GM18499 (cell line): ENCODE measurements at regions not wholly inside any gene's neighbourhood (a gene's known extent, or its start where the extent isn't known, plus 50 kb on each side); places are given as distances from the start of the nearest gene placed in this dataset.
"Not testable (repeated sequence)": the region's sequence is repeated elsewhere in the genome, so short reads cannot be mapped to it uniquely, and the experiment has no call there.

Source experiments
- ATAC-seq: cut with Tn5 transposase; IDR thresholded peaks from one replicate; pipeline ENCODE4 v1.9.1; 2021; ENCODE audit warnings: moderate number of reproducible peaks; ENCODE audit not compliant: insufficient read depth, unreplicated experiment

DNA sequence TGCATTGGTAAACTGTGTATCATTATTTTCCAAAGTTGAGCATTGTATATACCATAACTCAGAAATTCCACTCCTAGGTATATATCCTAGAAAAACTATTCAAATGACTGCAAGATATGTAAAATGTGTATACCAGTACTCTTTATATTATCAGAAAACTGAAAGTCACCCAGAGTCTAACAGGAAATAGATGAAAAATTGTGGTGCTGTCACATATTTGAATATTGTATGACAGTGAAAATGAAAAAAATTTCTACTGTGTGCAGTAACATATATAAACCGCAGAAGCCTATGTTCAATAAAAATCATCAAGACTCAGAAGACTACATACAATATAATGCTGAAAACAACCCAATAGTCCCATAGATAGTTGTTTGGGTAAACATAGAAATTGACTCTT lies 74.4 kb upstream of the LYPLAL1 start:
- no peak for ATAC-seq

GRCh38 chr1:219100059-219100458 lies 73.6 kb upstream of the LYPLAL1 start:
- no peak for ATAC-seq

DNA sequence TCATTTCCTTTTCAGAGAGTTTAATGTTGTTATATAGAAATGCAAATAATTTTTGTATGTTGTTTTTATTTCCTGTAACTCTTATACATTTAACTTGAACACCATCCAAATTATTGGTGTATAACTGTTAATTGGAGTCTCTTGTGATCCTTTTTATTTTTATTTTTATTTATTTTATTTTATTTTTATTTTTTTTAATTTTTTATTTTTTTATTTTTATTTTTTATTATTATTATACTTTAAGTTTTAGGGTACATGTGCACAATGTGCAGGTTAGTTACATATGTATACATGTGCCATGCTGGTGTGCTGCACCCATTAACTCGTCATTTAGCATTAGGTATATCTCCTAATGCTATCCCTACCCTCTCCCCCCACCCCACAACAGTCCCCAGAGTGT lies 71.2 kb upstream of the LYPLAL1 start:
- not testable (repeated sequence) for ATAC-seq

DNA sequence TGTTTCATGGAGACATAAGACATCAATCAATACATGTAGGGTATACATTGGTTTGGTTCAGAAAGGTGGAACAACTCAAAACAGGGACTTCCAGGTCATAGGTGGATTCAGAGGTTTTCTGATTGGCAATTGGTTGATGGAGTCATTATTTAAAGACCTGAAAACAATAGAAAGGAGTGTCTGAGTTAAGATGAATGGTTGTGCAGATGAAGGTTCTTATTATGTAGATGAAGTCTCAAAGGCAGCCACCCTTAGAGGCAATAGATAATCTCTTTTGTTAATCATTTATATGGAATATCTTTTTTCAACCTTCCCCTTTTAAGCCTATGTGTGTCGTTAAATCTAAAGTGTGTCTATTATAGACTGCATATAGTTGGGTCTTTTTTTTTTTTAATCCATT lies 67.8 kb upstream of the LYPLAL1 start:
- ATAC-seq: no peak

- no peak for ATAC-seq
Measured at GRCh38 chr1:219109424-219110018, 64.2 kb upstream of the LYPLAL1 start.

DNA sequence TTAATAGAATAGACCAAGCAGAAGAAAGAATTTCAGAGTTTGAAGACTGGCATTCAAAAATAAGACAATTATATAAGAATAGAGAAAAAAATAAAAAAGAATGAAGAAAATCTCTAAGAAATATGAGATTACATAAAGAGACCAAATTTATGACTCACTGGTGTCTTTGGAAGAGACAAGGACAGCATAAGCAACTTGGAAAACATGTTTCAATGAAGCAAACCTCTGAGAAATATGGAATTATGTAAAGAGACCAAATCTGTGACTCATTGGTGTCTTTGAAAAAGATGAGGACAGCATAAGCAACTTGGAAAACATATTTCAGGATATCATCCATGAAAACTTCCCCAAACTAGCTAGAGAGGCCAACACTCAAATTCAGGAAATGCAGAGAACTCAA lies 60.4 kb upstream of the LYPLAL1 start:
- ATAC-seq: no peak

DNA sequence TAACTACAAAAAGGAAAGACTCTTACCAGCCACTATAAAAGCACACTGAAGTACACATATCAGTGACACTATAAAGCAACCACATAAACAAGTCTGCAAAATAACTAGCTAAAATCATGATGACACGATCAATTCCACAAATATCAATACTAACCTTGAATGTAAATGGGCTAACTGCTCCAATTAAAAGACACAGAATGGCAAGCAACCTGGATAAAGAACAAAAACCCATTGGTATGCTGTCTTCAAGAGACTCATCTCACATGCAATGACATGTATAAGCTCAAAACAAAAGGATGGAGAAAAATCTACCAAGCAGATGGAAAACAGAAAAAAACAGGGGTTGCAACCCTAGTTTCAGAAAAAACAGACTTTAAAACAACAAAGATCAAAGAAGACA lies 59.7 kb upstream of the LYPLAL1 start:
- no peak for ATAC-seq

DNA sequence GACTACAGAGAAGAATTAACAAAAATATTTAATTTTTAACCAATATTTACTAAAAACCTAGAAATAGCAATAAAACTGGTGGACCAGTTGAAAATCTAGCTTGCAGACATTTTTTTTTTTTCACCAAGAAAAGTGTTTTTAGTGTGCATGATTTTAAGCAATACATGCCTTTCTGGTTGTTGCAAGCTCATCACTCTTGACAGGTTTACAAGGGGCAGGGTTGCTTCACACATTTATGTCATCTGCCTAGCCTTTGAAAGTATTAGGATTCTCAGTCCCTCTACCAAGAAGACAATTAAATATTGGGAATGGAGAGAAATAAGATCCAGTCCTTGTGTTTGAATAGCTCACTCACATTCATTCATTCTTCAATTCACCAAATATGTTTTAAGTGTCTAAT lies 53.8 kb upstream of the LYPLAL1 start:
- ATAC-seq: no peak

- ATAC-seq: no peak
Measured at GRCh38 chr1:219120624-219121544, 52.8 kb upstream of the LYPLAL1 start.

DNA sequence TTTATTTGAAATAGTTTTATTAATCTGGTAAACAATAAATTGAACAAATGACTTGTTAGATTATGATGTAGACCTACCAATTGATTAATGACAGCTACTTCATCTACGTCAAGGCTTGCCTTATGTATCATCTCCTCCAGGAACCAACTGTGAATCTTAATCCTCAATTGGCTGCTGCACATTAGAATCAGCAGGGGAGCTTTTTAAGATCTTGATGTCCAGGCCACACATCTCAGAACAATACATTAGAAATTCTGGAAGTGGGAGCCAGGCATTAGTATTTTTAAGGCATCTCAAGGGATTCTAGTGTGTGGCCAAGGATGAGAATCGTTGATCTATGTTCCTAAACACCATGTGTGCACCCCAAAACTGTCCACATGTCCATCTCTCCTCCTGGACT lies 52.0 kb upstream of the LYPLAL1 start:
- ATAC-seq: no peak

DNA sequence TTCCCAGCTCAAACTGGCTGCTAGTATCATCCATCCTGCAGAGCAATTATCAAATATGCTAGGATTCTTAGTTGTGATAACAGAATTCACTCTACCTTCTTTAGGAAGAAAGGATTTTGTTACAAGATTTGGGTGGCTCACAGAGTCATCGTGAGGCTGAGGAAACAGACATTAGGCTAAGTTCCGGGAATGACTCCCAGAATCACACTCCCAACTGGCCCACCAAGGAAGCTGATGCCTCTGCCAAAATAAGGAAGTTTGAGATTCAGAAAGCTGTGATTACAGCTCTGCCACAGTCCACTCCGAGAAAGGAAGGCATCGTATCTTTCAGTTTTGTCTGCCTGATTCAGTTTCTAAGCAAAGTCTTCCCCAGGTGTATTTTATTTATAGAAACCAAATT lies 50.6 kb upstream of the LYPLAL1 start:
- ATAC-seq: no peak
